NCI-H2107 treated with DMSO at 0.1 percent for 48 hours (cell line): ENCODE measurements at regions not wholly inside any gene's neighbourhood (a gene's known extent, or its start where the extent isn't known, plus 50 kb on each side); places are given as distances from the start of the nearest gene placed in this dataset.

Experiments
- DNase-seq: peaks from one replicate; lab custom pipeline; 2025; ENCODE audit not compliant: unreplicated experiment; lab: John Stamatoyannopoulos, UW

GRCh38 chr7:72524037-72524436 lies 111.9 kb upstream of the CALN1 start:
- no peak for DNase-seq

- DNase-seq, result no peak
Observed at GRCh38 chr7:72504061-72504706, 92.0 kb upstream of the CALN1 start.

- DNase-seq, result no peak
Observed at GRCh38 chr7:72503644-72504043, 91.5 kb upstream of the CALN1 start.

- no peak for DNase-seq
Observed at GRCh38 chr7:72494807-72495206, 82.7 kb upstream of the CALN1 start.

GRCh38 chr7:72493850-72494661 lies 81.9 kb upstream of the CALN1 start:
- peak; percentile 22 for DNase-seq

GRCh38 chr7:72492461-72493065 lies 80.4 kb upstream of the CALN1 start:
- DNase-seq, result no peak

- DNase-seq, result no peak
Observed at GRCh38 chr7:72490301-72490700, 78.2 kb upstream of the CALN1 start.

- DNase-seq, result no peak
Observed at GRCh38 chr7:72481934-72482333, 69.8 kb upstream of the CALN1 start.

- DNase-seq, result no peak
Observed at GRCh38 chr7:72476608-72477305, 64.6 kb upstream of the CALN1 start.

GRCh38 chr7:72467237-72467636 lies 55.1 kb upstream of the CALN1 start:
- no peak for DNase-seq

- DNase-seq, result no peak
Observed at GRCh38 chr7:72466797-72467196, 54.7 kb upstream of the CALN1 start.

- no peak for DNase-seq
Observed at GRCh38 chr7:72465521-72465920, 53.4 kb upstream of the CALN1 start.

GRCh38 chr7:72462311-72462710 lies 50.2 kb upstream of the CALN1 start:
- no peak for DNase-seq
